ENCODE measurements at regions not wholly inside any gene's neighbourhood (a gene's known extent, or its start where the extent isn't known, plus 50 kb on each side); places are given as distances from the start of the nearest gene placed in this dataset.

GRCh38 chr18:42486271-42486670 lies 531.2 kb downstream of the PIK3C3 start:
- H3K4me3 ChIP-seq, result no peak overlapping the region

GRCh38 chr18:42508683-42509296 lies 553.8 kb downstream of the PIK3C3 start:
- TF ChIP-seq EP300 (IDR thresholded peaks at IDR 0.05) (no peak), CTCF (IDR thresholded peaks at IDR 0.05) (no peak), POLR2AphosphoS5 (IDR thresholded peaks at IDR 0.05) (no peak), POLR2A (IDR thresholded peaks at IDR 0.05) (no peak)
- WGBS, 2 donors, result 62 to 74% methylated on average over 3 of the region's 3 CpGs
- Histone ChIP-seq H3K4me1 (no peaks in the 10 kb centered on the region), H3K9me3 (no peaks in the 10 kb centered on the region), H3K27me3 (no peaks in the 10 kb centered on the region), H3K4me3 (no peak overlapping the region), H3K36me3 (no peaks in the 10 kb centered on the region), H3K27ac (no peak overlapping the region)
- DNase-seq, result no peak
- no peak for ATAC-seq (ENCODE audit: low FRiP score in 2 of 2)

More at GRCh38 chr18:42486271-42486670, 531.2 kb downstream of the PIK3C3 start:
- no peak for TF ChIP-seq CTCF (IDR thresholded peaks at IDR 0.05)
- no peak for TF ChIP-seq EP300 (IDR thresholded peaks at IDR 0.05)
- no peak for TF ChIP-seq POLR2AphosphoS5 (IDR thresholded peaks at IDR 0.05)
- no peak for TF ChIP-seq POLR2A (IDR thresholded peaks at IDR 0.05)
- DNase-seq (no peak), ATAC-seq (ENCODE audit: low FRiP score in 2 of 2) (no peak)
- no peaks in the 10 kb centered on the region for H3K27me3 ChIP-seq
- no peak overlapping the region for H3K27ac ChIP-seq
- H3K4me1 ChIP-seq, result no peaks in the 10 kb centered on the region
- H3K36me3 ChIP-seq, result no peaks in the 10 kb centered on the region
- 43 to 51% methylated on average over 2 of the region's 2 CpGs for WGBS, 2 donors
- peaks cover 0 to 7% (median 0%) of the 10 kb centered on the region in 4 donors for H3K9me3 ChIP-seq

GRCh38 chr18:42509750-42510415 lies 554.8 kb downstream of the PIK3C3 start:
- no peak for ATAC-seq (ENCODE audit: low FRiP score in 2 of 2)
- no peaks in the 10 kb centered on the region for H3K36me3 ChIP-seq
- no peaks in the 10 kb centered on the region for H3K4me1 ChIP-seq
- TF ChIP-seq EP300 (IDR thresholded peaks at IDR 0.05) (no peak), CTCF (IDR thresholded peaks at IDR 0.05) (no peak), POLR2A (IDR thresholded peaks at IDR 0.05) (no peak)
- WGBS, 2 donors, result 73 to 86% methylated on average over 1 of the region's 1 CpG
- no peak for DNase-seq
- no peaks in the 10 kb centered on the region for H3K9me3 ChIP-seq
- no peaks in the 10 kb centered on the region for H3K27me3 ChIP-seq
- H3K27ac ChIP-seq, result no peak overlapping the region
- H3K4me3 ChIP-seq, result no peak overlapping the region

GRCh38 chr18:42510540-42510939 lies 555.5 kb downstream of the PIK3C3 start:
- Histone ChIP-seq H3K36me3 (no peaks in the 10 kb centered on the region), H3K4me1 (no peaks in the 10 kb centered on the region), H3K9me3 (no peaks in the 10 kb centered on the region), H3K27ac (no peak overlapping the region), H3K27me3 (no peaks in the 10 kb centered on the region), H3K4me3 (no peak overlapping the region)
- ATAC-seq (ENCODE audit: low FRiP score in 2 of 2) (no peak), DNase-seq (no peak)
- no peak for TF ChIP-seq CTCF (IDR thresholded peaks at IDR 0.05)

- WGBS, 2 donors, result 68 to 79% methylated on average over 1 of the region's 1 CpG
- DNase-seq, result no peak
These were observed 558.4 kb downstream of the PIK3C3 start for GRCh38 chr18:42513441-42513840.

More at GRCh38 chr18:42513441-42513840, 558.4 kb downstream of the PIK3C3 start:
- ATAC-seq (ENCODE audit: low FRiP score in 2 of 2), result no peak
- Histone ChIP-seq H3K27ac (no peak overlapping the region), H3K4me1 (no peaks in the 10 kb centered on the region), H3K36me3 (no peaks in the 10 kb centered on the region), H3K4me3 (no peak overlapping the region), H3K9me3 (no peaks in the 10 kb centered on the region), H3K27me3 (no peaks in the 10 kb centered on the region)
- TF ChIP-seq EP300 (IDR thresholded peaks at IDR 0.05) (no peak), POLR2A (IDR thresholded peaks at IDR 0.05) (no peak), POLR2AphosphoS5 (IDR thresholded peaks at IDR 0.05) (no peak), CTCF (IDR thresholded peaks at IDR 0.05) (no peak)

Measured in upper lobe of left lung (tissue), 6 donors.